GM12864 (cell line): ENCODE measurements at regions not wholly inside any gene's neighbourhood (a gene's known extent, or its start where the extent isn't known, plus 50 kb on each side); places are given as distances from the start of the nearest gene placed in this dataset.
A peak's percentile ranks its signal among the peaks of the same experiment; 100 is the strongest.

Experiments used
- DNase-seq: peaks from one replicate; pipeline ENCODE4 v3.0.0-alpha.2; 2011; ENCODE audit warnings: low read depth
- H3K4me3 ChIP-seq: 2 replicates; pipeline ENCODE4 v1.5.1; 2011; ENCODE audit warnings: mild to moderate bottlenecking, low read depth, low read length, control low read depth
- CTCF ChIP-seq: IDR thresholded peaks from 2 replicates; pipeline ENCODE4 v1.5.1; 2011; ENCODE audit warnings: low read depth, mild to moderate bottlenecking, moderate library complexity, low read length, control low read depth, inconsistent platforms; ENCODE audit errors: missing control alignments

GRCh38 chr7:130831322-130831721 lies 97.3 kb upstream of the KLF14 start:
- no peak for DNase-seq
- no peak for TF ChIP-seq CTCF
- H3K4me3 ChIP-seq, result no peak overlapping the region

DNA sequence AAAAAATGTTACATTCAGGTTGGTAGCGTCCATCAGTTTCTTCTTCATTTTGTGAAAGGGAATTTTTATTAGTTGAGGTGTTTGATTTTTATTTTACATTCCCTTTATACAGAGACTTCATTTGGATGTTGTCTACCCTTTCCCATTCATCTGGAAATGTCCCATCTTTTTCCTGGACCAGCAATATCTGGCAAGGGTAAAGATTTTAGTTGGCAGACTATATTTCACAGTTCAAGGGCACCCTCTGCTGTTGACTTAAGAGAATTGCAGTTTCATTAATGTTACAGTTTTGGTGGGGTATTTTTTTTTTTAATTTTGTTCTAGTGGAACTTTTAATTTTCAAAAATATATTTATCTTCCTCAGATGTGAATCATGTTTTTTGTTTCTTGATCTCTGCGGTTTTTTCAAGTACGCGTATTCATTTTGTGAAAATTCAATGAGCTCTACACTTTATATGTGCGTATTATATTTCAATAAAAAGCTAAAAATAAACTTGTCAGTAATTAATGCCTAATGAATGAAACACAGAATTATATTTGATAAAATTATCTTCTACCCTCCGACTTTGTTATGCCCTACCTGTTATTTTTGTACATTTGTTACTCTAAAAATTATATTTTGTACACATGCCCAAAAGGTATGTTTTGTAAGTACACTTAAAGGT lies 97.9 kb upstream of the KLF14 start:
- TF ChIP-seq CTCF, result peak; percentile 51
- no peak for DNase-seq
- H3K4me3 ChIP-seq, result no peak overlapping the region

GRCh38 chr7:130838738-130839137 lies 104.7 kb upstream of the KLF14 start:
- TF ChIP-seq CTCF, result no peak
- H3K4me3 ChIP-seq, result no peak overlapping the region
- peak; percentile 16 for DNase-seq

GRCh38 chr7:130840599-130840998 lies 106.6 kb upstream of the KLF14 start:
- TF ChIP-seq CTCF, result no peak
- no peak for DNase-seq
- no peak overlapping the region for H3K4me3 ChIP-seq

GRCh38 chr7:130841416-130841815 lies 107.4 kb upstream of the KLF14 start:
- DNase-seq, result no peak
- H3K4me3 ChIP-seq, result no peak overlapping the region
- no peak for TF ChIP-seq CTCF

DNA sequence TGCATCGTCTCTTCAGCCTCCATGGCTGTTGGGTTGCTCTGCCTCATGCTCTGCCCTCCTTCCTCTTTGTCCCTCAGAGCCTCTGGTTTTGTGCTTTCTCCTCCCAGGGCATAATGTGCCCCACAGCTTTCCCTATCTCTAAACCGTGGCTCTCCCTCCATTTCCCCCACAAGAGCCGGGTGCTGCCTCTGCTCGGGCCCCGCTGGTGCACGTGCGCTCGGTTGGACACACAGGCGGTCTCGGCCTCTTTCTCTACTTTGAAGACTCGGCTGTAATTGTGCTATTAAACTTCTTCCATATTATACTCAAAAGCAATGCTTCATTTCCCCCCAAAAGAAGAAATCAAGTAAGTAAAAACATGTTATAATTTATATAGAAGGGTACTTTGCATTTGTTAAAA lies 109.7 kb upstream of the KLF14 start:
- no peak overlapping the region for H3K4me3 ChIP-seq
- TF ChIP-seq CTCF, result no peak
- no peak for DNase-seq
